ENCODE measurements at regions not wholly inside any gene's neighbourhood (a gene's known extent, or its start where the extent isn't known, plus 50 kb on each side); places are given as distances from the start of the nearest gene placed in this dataset.

GRCh38 chr1:34696230-34696629, 58.6 kb upstream of the GJB5 start:
- Histone ChIP-seq H3K36me3 (ENCODE audit: insufficient read depth in 1 of 2, low read depth in 1 of 2) (no peaks in the 10 kb centered on the region), H3K4me3 (no peak overlapping the region), H3K9me3 (no peaks in the 10 kb centered on the region), H3K27ac (no peak overlapping the region), H3K4me1 (no peaks in the 10 kb centered on the region), H3K27me3 (ENCODE audit: insufficient read depth in 3 of 3, low read length in 2 of 3) (peaks cover 0 to 10% (median 0%) of the 10 kb centered on the region in 3 donors)
- 76 to 88% (median 77%) methylated on average over 2 of the region's 2 CpGs for WGBS, 3 donors
- no peak for DNase-seq
- no peak for ATAC-seq
- intact Hi-C loops (cut with DNase I): no loop called here
- no peak for TF ChIP-seq CTCF (IDR thresholded peaks at IDR 0.05)

- TF ChIP-seq CTCF (IDR thresholded peaks at IDR 0.05): no peak
- no peaks in the 10 kb centered on the region for H3K4me1 ChIP-seq
- ATAC-seq (no peak), DNase-seq (no peak)
- H3K4me3 ChIP-seq: no peak overlapping the region
- no peaks in the 10 kb centered on the region for H3K36me3 ChIP-seq (ENCODE audit: insufficient read depth in 1 of 2, low read depth in 1 of 2)
- intact Hi-C loops (cut with DNase I): no loop called here
- H3K27ac ChIP-seq: no peak overlapping the region
- H3K27me3 ChIP-seq (ENCODE audit: insufficient read depth in 3 of 3, low read length in 2 of 3): peaks cover 0 to 4% (median 1%) of the 10 kb centered on the region in 3 donors
- WGBS, 3 donors: 37 to 38% (median 37%) methylated on average over 5 of the region's 5 CpGs
- H3K9me3 ChIP-seq: no peaks in the 10 kb centered on the region
Observed at GRCh38 chr1:34696981-34697380, 57.9 kb upstream of the GJB5 start.

GRCh38 chr1:34697818-34698217, 57.0 kb upstream of the GJB5 start:
- DNase-seq (no peak), ATAC-seq (no peak)
- 28 to 58% (median 34%) methylated on average over 4 of the region's 4 CpGs for WGBS, 3 donors
- H3K4me3 ChIP-seq: no peak overlapping the region
- no peak overlapping the region for H3K27ac ChIP-seq
- H3K9me3 ChIP-seq: no peaks in the 10 kb centered on the region
- intact Hi-C loops (cut with DNase I): no loop called here
- H3K4me1 ChIP-seq: no peaks in the 10 kb centered on the region
- no peaks in the 10 kb centered on the region for H3K36me3 ChIP-seq (ENCODE audit: insufficient read depth in 1 of 2, low read depth in 1 of 2)
- H3K27me3 ChIP-seq (ENCODE audit: insufficient read depth in 3 of 3, low read length in 2 of 3): peaks cover 0 to 4% (median 1%) of the 10 kb centered on the region in 3 donors
- TF ChIP-seq CTCF (IDR thresholded peaks at IDR 0.05): no peak

- intact Hi-C loops (cut with DNase I): no loop called here
- ATAC-seq: no peak
- peaks cover 0 to 10% (median 6%) of the 10 kb centered on the region in 3 donors for H3K27me3 ChIP-seq (ENCODE audit: insufficient read depth in 3 of 3, low read length in 2 of 3)
- TF ChIP-seq CTCF (IDR thresholded peaks at IDR 0.05): no peak
- WGBS, 3 donors: 57 to 59% (median 58%) methylated on average over 5 of the region's 5 CpGs
- DNase-seq: no peak
- H3K27ac ChIP-seq: no peak overlapping the region
- no peaks in the 10 kb centered on the region for H3K9me3 ChIP-seq
- no peak overlapping the region for H3K4me3 ChIP-seq
- no peaks in the 10 kb centered on the region for H3K4me1 ChIP-seq
- H3K36me3 ChIP-seq (ENCODE audit: insufficient read depth in 1 of 2, low read depth in 1 of 2): no peaks in the 10 kb centered on the region
Observed at GRCh38 chr1:34701326-34702060, 53.4 kb upstream of the GJB5 start.
